ENCODE measurements at regions not wholly inside any gene's neighbourhood (a gene's known extent, or its start where the extent isn't known, plus 50 kb on each side); places are given as distances from the start of the nearest gene placed in this dataset.
A peak's percentile ranks its signal among the peaks of the same experiment; 100 is the strongest.
"Not testable (repeated sequence)": the region's sequence is repeated elsewhere in the genome, so short reads cannot be mapped to it uniquely, and the experiment has no call there.

GRCh38 chr13:79861731-79862130, 380.8 kb downstream of the NDFIP2 start:
- no peak for DNase-seq

GRCh38 chr13:79860791-79861190, 379.8 kb downstream of the NDFIP2 start:
- no peak for DNase-seq

DNA sequence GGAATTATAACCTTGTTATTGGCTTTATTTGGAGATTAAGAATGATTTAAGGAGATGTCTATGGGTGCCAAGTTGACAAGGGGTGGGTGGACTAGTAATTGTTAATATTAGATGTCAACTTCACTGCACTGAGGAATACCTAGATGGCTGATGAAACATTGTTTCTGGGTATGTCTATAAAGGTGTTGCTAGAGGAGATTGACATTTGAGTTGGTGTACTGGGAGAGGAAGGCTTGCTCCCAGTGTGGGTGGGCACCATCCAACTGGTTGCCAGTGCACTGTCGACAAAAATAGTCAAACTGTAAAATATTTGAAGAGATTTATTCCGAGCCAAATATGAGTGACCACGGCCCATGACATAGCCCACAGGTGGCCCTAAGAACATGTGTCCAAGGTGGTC, 378.8 kb downstream of the NDFIP2 start:
- no peak for DNase-seq

DNA sequence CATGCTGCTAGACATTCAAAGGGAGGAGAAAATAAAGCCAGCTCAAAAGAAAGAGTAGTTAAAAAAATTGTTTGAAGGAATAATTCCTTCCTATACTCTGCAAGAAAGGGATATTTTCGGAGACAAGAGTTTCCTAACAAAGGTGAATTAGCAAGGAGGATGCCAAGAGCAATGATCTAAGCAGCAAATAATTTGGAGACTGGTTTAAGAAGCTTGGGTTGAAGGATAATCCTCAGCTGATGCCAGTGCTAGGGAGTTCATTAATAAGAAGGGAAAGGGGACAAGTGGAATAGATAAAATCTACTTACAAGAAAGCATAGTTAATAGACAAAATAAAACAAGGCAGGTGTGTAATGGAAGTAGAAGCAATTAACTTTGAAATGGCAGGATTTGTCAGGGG, 372.3 kb downstream of the NDFIP2 start:
- DNase-seq: no peak

- DNase-seq: no peak
Observed at GRCh38 chr13:79851318-79851717, 370.4 kb downstream of the NDFIP2 start.

DNA sequence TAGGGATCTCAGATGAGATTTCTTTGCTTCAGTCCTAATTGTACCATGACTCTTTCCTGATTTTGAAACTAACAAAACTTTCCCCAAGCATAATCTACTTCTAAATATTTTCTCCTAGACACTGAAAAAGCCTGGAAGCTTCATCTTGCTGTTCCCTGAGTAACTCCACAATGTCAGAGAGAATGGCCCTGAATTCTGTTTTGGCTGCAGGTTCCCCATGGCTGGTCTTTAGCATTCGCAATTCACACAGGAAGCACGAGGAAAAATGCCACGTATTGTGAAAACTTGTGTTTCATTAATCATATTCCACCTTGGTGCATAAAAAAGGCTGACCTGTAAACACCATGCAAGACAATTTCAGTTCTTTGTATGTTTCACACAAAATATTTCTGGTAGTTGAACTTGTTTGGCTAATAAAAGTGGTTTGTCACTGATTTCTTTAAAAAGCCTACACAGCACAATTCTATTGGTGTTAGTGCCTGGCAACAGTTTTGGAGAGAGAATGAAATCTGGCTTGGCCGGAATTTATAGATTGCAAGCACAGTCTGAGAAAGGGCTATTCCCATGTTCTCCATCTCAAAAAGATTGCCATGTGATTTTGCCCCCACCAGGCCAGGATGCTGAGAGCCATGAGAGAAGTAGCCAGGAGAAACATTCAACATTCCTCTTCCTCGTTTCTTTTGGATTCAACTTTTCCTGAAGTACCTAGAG, 367.1 kb downstream of the NDFIP2 start:
- DNase-seq: no peak

- DNase-seq: no peak
Observed at GRCh38 chr13:79846386-79846785, 365.4 kb downstream of the NDFIP2 start.

DNA sequence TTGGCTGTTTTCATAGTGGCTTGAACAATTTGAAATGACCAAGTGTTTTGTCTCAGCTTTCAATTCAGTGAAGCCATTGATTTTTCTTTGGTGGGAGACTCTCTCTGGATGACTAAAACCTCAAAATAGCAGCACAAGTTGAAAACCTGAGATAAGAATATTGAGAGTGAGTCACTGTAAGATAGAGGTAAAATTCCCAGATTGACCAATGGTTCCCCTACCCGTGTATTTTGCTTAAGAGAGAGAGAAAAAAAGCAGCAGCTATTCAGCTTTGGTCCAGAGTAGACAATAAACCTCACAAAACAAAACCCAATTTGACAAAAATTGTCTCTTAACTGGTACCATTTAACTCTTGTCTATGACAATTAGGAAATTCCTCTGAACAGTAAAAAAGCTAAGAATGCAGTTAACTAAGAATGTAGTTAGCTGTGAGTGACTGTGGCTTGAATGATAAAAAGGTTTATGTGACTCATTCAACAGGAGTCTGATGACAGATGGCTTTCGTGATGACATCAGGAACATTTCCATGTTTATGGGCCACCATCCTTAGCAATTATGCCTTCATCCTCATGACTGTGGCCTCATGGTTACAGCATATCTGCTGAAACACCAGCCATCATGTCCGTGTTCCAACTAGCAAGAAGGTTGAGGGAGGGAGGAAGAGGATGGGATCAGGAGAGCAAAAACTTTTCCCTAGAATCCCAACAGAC, 356.9 kb downstream of the NDFIP2 start:
- peak; percentile 38 for DNase-seq

DNA sequence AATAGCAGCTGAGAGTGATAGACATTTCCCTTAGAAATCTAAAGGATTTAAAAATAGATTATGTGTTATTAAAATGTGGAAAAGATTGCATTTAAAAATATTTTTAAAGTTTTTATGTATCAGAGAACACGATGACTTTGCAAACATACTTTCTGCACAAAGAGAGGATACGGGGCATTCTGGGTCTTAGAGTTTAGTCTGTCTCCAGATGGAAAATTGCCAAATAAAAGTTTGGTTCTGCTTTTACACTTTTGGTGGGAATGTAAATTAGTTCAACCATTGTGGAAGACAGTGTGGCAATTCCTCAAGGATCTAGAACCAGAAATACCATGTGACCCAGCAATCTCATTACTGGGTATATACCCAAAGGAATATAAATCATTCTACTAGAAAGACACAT, 355.2 kb downstream of the NDFIP2 start:
- DNase-seq: not testable (repeated sequence)

- DNase-seq: no peak
Observed at GRCh38 chr13:79834876-79835275, 353.9 kb downstream of the NDFIP2 start.

DNA sequence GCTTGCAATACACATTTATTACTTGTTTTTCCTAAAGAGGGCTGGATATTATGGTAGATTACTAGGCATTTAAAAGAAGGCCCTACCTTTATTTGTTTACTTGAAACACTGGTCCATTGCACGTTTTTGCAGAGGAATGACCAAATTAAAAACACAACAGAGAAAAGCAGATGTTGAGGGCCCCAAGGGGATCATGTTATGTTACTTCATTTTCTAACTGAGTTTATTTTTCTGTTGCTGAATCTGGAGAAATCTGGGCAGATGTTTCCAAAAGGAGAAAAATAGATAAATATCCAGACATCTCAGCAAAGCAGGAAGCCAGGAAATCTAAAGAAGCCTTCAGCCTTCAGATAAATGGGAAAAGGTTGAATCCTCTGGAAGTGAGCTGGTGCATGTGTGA, 353.0 kb downstream of the NDFIP2 start:
- DNase-seq: no peak

- no peak for DNase-seq
Observed at GRCh38 chr13:79831556-79831955, 350.6 kb downstream of the NDFIP2 start.

GRCh38 chr13:79830945-79831344, 350.0 kb downstream of the NDFIP2 start:
- no peak for DNase-seq

DNA sequence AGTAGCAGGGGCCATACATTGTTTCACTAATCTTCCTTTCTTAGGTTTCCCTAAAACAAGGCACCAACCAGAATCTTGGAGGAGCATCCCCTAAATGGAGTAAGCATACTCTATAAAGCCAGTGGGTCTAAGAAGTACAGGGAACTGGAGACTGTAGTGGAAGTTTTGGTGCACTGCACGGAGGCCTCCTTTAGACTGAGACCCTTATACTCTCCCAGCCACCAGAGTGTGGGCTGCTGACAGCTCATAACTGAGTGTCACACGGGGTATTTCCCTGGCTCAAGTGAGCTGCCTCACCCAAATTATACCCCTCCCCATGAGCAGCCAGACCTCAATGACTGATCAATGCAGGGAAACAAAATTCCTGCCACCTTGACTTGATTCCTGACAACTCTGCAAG, 349.5 kb downstream of the NDFIP2 start:
- no peak for DNase-seq

- DNase-seq: no peak
Observed at GRCh38 chr13:79829880-79830279, 348.9 kb downstream of the NDFIP2 start.

- DNase-seq: no peak
Observed at GRCh38 chr13:79825959-79826358, 345.0 kb downstream of the NDFIP2 start.

GRCh38 chr13:79815041-79815440, 334.1 kb downstream of the NDFIP2 start:
- DNase-seq: no peak

DNA sequence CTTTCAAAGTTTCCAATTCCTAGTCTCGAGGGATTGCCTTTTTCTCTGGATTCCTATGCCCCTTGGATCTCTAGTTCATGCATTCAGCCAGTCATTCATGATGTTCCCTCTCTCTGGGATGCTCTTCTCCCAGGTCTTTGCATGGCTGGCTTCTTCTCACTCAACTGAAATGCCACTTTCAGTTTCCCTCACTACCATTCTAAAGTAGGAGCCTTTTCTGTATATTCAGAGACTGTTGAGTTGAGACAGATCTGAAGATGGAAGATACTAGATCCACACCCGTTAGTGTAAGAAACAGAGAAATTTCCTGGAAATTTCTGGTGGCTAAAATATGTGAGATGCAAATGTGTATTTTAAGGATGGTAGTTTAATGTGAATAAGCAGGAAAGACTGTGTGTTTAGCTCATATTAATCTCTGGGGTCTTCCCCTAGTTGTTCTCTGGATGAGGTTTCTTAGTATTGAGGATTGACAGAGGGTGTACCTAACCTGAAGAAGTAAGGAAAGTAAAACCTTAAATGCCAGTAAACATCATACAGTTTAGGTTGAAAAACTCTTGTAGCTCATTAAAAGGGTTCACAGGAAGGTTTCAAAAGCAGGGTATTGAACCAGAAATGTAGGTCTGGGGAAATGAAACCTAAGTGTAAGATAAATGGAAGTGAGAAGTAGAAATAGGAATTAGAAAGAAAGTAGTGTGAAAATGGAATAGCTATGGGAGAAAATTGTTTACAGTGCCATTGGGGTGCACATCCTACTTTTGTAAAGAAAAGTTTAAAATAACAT, 331.3 kb downstream of the NDFIP2 start:
- DNase-seq: no peak

GRCh38 chr13:79811170-79811569, 330.2 kb downstream of the NDFIP2 start:
- DNase-seq: no peak

DNA sequence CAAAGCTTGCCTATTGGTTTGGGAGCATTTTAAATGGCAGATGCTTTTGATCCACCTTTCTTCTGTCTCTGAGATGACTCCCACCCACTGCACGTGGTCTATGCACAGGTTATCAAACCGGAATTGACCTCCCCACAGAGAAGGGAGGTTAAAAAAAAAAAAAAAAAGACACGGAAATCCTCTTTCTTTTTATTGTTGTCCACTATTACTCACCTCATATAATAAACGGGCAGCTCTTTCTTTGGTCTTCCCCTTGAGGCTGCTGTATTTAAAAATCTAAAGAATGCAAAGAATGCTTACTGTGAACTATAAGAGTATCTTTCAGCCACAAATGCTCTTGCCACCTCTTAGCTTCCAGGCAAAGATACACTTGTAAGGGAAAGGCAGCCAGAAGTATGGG, 329.7 kb downstream of the NDFIP2 start:
- peak; percentile 83 for DNase-seq

GRCh38 chr13:79810018-79810417, 329.1 kb downstream of the NDFIP2 start:
- DNase-seq: no peak

DNA sequence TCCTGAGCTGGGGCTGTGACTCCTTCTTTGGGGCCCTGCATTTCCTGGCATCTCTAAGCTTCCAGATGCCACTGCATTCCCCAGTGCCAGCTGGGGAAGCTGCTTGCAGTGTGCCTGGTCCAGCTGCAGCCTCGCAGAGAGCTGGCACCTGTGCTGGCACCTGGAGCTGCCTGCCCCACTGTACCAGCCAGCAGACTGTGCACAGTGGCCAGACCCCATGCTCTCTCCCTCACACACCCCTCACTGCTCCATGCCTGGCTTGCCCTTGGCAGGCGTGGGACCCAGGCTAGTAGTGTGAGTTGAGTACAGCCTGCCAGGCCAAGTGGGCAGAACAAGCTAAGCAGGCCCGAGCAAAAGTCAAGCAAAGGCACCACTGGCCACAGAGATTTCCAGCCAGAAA, 327.5 kb downstream of the NDFIP2 start:
- DNase-seq: no peak

- no peak for DNase-seq
Observed at GRCh38 chr13:79807554-79807953, 326.6 kb downstream of the NDFIP2 start.

GRCh38 chr13:79806821-79807220, 325.9 kb downstream of the NDFIP2 start:
- no peak for DNase-seq
